ENCODE measurements at regions not wholly inside any gene's neighbourhood (a gene's known extent, or its start where the extent isn't known, plus 50 kb on each side); places are given as distances from the start of the nearest gene placed in this dataset.

DNA sequence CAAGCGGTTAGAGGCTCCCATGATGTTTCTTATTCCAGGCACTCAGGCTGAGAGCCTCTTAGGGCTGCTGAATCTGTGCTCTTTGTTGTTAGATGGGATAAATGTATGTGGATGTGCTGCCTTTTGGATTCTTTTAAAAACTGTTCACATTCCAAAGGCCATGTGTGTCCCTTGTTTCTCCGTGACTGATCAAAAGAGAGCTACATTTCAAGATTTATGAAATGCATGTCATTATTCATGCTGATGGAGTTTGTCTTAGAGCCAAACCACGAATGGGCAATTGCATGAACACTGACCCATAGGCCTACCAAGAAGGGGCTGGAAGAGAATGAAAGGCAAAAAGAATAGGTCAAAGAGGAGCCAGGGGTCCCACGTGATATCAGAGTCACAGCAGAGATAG is 104.9 kb upstream of the TSHZ2 start:
- H3K27ac ChIP-seq: no peak overlapping the region
- DNase-seq (ENCODE audit: low read depth, low spot score): no peak

DNA sequence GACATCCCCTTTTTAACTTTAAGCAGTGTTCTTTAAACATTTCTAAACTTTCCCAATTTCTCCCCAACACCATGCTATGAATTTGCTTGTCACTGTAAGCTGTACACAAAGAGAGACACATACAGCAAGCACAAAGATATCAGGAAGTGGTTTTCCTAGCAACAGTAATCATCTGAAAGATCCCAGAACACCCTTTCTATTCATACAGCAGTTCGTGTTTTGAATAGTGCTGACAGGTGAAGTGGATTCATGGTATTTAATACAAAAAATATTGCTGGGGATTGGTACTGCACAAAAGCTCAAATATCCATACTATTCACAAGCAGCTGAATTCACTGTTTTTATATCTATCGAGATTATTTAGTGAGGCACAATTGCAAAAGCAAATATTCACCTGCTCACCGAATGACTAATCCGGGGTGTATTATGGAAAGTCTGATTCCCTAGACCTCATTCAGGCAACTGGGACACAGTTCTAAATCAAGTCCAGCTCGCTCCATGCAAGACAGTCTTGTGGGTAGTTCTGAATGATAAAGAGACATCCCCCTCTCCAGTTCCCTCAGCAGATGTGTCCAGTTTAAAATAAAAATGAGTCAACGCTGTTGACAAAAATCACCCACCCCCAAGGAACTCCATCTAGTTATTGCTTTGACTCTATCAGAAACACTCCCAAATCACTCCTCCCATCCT is 107.1 kb upstream of the TSHZ2 start:
- no peak for DNase-seq (ENCODE audit: low read depth, low spot score)
- no peak overlapping the region for H3K27ac ChIP-seq

DNA sequence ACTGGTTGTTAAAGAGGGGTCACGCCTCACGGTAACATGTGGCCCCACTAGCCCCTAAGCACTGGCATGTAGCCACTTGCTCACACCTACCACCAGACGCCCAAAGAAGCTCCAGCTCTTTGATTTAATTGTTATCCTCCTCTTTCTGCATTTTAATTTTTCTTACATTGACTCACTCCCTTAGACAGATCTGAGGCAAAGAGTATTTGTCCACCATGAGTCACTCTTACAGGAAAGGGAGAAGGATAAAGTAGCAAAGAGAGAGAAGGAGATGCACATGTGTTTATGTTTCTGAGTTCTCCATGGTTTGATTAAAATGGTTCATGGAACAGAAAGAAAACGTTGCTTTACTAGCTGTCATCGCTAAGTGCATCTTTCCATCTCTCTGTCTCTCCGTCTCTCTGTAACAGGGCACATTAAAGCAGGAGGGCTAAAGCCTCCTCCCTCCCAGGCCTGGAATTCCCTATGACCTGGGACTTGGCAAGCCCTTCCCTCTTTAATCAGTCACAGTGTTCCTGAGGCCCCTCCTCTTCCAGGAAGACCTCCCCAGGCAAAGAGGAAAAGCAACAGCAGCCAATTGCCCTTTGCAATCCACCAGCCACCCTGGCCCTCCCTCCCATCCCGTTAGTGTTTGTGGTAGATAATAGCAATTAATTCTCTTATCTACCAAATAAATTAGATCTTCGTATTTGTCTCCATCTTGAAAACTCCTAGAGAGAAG is 112.8 kb upstream of the TSHZ2 start:
- DNase-seq (ENCODE audit: low read depth, low spot score): peak; percentile 6
- H3K27ac ChIP-seq: peak overlapping the region; percentile 35

DNA sequence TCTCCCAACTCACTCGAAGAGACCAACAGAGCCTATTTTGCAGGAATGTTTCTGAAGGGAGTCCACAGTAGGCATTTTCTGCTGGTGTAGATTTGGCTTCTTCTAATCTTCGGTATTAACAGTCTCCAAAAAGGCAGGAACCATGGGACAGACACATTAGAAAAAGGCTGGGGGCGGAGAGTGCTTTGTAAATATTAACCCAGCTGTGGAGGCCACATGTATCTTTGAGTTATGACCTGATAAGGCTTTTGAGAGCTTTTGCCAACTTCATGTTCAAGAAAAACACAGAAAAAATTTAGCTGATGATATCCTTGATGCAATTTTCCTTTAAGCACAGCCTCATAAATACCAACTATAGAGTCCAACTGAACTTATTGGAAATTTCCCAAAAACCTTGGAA is 119.4 kb upstream of the TSHZ2 start:
- DNase-seq (ENCODE audit: low read depth, low spot score): no peak
- no peak overlapping the region for H3K27ac ChIP-seq

DNA sequence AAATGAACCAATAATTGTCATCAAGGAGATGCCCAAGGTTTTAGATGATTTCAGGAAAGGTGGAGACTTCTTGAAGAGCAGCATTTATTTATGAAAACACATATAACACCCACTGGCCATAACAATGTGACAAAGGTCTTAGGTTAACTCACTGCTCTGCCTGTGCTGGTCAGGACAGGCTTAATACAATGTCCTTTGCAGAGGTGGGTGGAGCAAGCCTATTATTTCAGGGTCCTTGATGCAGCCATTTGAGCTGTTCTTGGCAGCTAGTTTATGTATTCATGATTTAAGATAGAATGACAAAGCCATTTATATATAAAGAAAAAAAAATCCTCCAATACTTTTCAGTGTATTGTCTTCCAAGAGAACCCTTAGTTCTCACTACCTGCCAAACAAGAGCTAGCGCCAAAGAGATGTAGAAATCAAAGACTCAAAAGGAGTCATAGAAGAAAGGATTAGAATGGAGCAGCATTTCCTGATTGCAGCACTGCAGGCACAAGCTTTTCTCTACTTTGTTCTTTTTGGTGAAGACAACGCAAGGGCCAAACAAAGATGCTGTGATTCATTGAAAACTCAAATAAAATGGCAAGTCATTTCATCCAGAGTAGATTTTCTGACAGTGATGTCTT is 124.3 kb upstream of the TSHZ2 start:
- H3K27ac ChIP-seq: peak overlapping the region; percentile 85
- DNase-seq (ENCODE audit: low read depth, low spot score): peak; percentile 6

DNA sequence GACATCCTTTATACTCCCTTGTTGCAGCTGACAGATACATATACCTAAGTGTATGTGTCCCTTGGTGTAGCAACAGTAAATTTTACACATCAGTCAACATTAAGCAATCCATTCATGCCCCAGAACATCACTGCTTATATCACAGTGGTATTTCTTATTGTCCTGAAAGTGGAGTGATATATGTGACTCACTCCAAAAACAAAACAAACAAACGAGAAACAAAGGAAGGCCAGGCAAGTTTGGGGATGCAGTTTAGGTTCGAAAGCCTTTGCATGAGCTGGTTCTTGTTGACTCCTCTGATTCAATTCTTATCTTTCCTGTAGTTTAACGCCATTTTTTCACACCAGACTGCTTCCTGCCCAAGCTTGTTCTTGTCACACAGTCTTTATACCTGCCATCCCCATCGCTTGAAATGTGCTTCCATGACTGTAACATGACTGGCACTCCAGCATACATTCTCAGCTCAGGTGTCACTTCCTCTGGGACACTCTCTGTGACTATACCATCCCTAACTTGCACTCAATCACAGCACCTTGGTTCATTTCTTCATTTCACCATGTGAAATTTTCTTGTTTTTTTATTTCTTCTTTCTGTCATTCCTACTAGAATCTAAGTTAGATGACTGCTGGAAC is 125.0 kb upstream of the TSHZ2 start:
- peak overlapping the region; percentile 85 for H3K27ac ChIP-seq
- DNase-seq (ENCODE audit: low read depth, low spot score): peak; percentile 83

DNA sequence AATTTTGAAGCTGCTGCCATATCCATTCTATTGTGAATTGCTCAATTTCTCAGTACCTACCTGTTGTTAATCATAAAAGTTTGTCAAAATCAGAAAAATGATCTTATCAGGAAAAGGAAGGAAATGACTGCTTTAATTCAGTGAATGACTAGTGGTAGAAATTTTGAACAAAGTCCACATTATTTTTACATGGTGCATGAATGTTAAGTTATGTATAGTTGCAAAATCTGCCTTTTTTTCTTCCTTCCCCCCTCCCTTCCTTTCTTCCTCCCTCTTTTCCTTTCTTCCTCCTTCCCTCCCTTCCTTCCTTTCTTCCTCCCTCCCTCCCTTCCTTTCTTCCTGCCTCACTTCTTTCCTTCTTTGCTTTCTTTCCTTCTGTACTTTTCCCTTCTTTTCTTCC is 127.1 kb upstream of the TSHZ2 start:
- H3K27ac ChIP-seq: no peak overlapping the region

DNA sequence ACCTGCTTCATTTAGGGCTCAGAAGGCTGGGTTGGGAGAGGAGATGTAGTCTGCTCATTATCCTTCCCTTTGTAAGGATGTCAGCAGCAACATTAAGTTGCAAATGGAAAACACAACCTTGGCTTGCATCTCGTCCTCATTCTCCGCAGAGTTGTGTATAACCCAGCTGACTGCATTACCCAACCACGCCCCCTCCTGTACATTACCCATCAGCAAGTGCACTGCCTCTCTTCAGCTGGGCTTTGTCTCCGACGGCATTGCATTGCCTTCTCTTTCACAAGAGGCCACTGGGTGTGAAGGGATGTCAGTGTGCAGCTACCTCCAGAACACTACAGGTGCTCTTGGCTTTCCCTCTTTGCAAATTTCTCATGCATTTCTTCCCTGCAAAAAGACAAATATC is 128.7 kb upstream of the TSHZ2 start:
- no peak for DNase-seq (ENCODE audit: low read depth, low spot score)
- no peak overlapping the region for H3K27ac ChIP-seq

More for the DNA sequence above, 127.1 kb upstream of the TSHZ2 start:
- DNase-seq (ENCODE audit: low read depth, low spot score): no peak

DNA sequence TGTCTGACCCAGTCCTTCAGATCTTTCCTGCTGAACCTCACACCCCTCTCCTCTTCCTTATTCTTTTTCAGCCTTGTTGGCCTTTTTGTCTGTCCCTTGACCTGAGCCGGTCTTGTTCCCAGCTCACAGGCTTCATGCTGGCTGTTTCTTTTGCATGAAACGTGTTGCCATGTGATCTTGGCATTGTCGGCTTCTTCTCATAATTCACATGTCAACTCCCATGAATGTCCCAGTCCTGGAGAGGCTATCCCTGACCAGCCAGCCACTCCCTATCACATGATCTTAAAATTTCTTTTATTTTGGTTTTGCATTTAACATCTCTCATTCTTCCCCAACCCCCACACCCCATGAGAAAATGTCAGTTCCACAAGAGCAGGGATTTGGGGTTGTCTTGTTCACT is 131.2 kb upstream of the TSHZ2 start:
- no peak for DNase-seq (ENCODE audit: low read depth, low spot score)
- no peak overlapping the region for H3K27ac ChIP-seq

DNA sequence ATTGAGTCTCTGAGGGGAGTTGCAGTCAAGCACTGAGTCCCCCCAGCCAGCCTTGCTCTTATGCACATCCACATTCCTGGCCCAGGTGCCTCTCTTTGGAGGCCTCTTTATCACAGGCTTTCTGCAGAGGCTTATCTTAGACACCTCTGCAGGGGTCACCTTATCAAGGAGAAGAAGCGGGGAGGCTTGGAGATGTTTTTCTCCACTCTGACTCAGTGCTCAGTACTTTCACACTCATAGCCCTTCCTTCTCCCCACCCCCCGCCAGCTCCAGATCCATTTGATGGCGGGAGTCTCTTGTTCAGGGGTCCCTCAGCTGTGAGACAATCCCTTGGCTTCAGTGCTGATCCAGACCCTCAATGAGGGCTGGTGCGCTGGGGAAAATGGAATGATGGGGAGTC is 132.1 kb upstream of the TSHZ2 start:
- no peak for DNase-seq (ENCODE audit: low read depth, low spot score)
- no peak overlapping the region for H3K27ac ChIP-seq

DNA sequence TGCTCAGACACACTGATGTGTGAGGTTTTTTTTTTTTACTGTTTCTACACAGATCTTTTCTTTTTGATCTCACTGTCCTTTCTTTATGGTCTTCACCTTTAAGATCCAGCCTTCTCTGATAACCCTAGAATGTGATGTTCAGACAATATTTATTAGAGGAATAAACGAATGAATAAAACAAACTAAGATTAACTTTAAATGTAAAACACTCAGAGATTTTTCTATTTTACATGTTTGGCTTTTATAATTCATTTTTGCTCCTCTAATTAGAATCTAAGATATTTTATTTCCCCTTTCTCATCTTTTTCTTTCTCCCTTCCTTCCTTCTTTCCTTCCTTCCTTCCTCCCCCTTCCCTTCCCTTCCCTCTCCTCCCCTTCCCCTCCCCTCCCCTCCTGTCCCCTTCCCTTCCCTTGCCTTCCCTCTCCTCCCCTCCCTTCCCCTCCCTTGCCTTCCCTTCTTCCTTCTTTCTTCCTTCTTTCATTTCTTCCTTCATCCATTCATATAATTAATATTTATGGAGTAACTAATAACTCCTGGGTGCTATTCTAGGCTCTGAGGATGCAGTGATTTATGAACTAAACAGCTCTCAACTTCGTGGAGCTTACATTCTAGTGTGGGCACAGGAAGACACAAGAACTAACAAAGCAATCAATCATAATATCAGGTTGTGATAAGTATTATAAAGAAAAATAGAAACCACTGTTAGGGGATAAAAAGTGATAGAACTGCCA is 133.5 kb upstream of the TSHZ2 start:
- no peak for DNase-seq (ENCODE audit: low read depth, low spot score)
- H3K27ac ChIP-seq: no peak overlapping the region

DNA sequence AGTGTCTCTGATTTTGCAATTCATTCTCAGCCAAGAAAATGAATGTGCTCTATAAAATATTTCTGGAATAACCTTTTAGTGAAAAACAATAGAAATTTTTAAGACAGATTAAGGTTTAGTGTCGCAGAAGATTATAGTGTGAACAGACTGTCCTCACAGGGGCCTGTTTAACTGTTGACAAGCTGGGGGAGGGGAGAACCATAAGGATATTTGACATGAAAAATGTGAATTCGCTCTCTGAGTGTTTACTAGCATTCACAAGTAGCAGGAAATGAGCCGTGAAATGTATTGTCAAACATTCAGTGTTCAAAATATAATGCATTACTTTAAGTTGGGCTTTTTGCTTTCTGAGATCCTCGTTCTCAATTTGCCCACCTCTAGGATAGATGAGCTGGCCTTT is 134.8 kb upstream of the TSHZ2 start:
- H3K27ac ChIP-seq: no peak overlapping the region
- DNase-seq (ENCODE audit: low read depth, low spot score): no peak

DNA sequence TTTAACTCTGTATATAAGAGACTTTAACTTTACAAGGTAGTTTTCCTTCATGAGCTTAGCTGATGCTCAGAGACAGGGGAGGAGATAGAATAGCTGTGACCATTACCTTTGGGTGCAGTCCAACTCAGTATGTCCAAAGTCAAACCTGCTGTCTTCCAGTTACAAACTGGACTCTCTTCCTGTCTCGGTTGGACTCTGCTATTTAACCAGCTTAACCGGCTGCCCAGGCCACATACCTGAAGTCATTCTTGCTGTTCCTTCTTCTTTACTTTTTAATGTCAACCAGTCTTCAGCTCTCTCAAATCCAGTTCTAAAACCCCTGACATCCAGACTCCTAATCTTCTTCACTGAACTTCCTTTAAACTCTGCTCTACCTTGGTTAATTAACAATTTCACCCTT is 138.3 kb upstream of the TSHZ2 start:
- no peak overlapping the region for H3K27ac ChIP-seq
- DNase-seq (ENCODE audit: low read depth, low spot score): no peak

DNA sequence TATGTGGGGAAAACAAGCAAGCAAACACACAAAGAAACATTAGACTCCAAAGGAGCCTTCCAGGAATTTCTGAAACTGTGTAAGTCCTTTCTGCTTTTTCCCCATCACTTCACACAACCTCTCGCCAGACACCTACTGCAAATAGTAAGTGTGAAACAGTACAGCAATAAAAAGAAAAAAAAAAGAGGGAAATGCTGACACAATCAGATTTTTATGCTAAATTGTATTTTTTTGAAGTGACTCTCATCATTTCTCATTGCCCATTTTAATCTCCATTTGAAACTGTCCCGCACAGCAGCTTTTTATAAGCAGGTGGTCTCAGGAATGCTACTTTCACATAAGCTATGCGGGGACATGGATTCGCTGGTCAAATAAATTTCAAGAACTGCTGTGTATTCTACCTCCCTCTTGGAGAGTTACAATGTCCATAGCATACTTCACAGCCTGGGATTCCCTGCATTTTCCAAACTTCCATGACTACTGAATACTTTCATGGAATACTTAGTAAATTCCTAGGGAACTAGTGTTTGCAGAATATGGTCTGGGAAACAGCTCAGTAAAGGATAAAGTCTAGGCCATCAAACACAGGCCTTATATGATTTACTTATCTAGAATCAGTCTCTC is 139.9 kb upstream of the TSHZ2 start:
- no peak overlapping the region for H3K27ac ChIP-seq
- no peak for DNase-seq (ENCODE audit: low read depth, low spot score)

DNA sequence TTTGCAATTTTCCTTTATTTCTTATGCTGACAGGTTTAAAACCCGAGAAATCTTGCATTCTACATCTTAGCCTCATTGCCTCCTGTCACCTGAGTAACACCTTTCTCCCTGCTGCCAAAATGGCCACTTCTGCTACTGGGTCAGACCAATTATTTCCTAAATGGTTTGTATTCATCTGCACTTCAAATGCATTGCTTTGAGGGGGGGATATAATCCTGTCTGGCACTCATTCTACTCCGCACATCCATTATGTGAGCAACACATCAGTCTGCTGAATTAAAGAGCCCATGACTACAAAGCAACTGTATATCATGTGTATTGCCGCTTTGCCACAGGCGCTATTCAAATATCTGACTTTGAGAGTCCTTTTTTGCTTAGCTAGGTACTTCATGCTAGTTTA is 141.6 kb upstream of the TSHZ2 start:
- no peak overlapping the region for H3K27ac ChIP-seq
- no peak for DNase-seq (ENCODE audit: low read depth, low spot score)

DNA sequence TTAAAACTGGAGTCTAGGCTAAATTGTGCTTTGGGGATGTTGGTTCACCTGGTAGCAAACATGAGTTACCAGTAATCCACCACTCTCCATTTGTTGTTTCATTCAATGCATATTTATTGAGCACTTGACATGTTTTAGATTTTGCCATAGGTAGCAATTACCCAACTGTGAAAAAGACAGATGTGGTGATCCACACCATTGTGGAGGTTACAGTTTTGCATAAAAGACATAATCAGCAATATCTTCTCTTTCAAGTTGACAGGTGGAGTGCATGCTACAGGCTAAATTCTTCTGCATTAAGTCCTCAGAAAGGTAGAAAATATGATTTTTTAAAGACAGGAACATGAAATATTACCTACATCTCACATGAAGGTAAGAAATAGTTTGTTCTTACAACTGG is 143.0 kb upstream of the TSHZ2 start:
- no peak for DNase-seq (ENCODE audit: low read depth, low spot score)
- H3K27ac ChIP-seq: no peak overlapping the region

DNA sequence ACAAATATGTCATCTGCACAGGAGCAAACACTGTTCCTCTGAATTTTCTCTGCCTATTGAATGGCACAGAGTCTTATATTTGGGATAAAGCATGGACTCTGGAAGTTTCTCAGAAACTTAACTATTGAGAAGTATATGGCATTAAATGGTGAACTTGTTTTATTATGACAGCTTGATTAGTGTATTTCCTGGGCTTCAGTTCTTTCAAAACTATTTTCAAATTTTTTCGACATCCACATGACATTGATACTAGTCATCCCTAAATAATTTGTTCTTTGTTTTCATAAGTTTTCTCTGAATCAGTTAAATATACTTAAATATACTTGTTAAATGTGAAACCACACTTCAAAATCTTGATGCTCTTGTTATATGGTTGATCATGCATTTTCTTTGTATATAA is 144.0 kb upstream of the TSHZ2 start:
- H3K27ac ChIP-seq: no peak overlapping the region

DNA sequence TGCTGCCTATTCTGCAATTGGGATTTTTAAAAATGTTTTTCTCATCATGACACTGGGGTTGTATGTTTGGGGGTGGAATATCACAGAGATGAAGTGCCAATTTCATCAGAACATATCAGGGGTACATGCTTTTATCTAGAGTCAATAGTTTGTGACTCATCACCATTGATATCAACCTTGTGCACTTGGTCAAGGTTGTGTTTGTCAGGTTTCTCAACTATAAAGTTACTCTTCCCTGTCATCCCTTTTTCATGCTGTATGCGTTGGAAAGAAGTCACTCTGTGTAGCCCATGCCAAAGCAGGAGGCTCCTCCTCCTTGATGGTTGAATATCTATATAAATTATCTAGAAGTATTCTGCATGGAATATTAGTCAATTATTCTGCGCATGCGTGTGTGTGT is 145.4 kb upstream of the TSHZ2 start:
- no peak for DNase-seq (ENCODE audit: low read depth, low spot score)
- H3K27ac ChIP-seq: no peak overlapping the region

More for the DNA sequence above, 144.0 kb upstream of the TSHZ2 start:
- no peak for DNase-seq (ENCODE audit: low read depth, low spot score)

DNA sequence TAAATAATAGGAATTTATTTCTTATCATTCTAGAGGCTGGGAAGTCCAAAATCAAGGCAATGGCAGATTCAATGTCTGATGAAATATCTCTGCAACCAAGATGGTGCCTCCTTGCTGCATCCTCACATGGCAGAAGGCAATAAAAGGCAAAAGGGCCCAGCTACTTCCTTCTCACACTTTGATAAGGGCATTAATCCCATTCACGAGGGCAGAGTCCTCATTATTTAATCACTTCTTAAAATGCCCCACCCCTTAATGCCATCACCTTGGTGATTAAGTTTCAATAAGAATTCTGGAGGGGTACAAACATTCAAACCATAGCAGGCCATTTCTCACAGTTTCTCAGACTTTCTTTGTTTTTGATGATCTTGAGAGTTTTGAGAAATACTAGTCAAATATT is 145.8 kb upstream of the TSHZ2 start:
- H3K27ac ChIP-seq: no peak overlapping the region
- DNase-seq (ENCODE audit: low read depth, low spot score): no peak
